Neural cell (in vitro differentiated cells): ENCODE measurements at regions not wholly inside any gene's neighbourhood (a gene's known extent, or its start where the extent isn't known, plus 50 kb on each side); places are given as distances from the start of the nearest gene placed in this dataset.
"Not testable (repeated sequence)": the region's sequence is repeated elsewhere in the genome, so short reads cannot be mapped to it uniquely, and the experiment has no call there.

ENCODE experiments used
- EP300 ChIP-seq: fragments of 450-650 bp; conservative IDR thresholded peaks from 2 replicates; pipeline ENCODE4 v1.6.1; 2014; ENCODE audit warnings: antibody characterized with exemption, mild to moderate bottlenecking, moderate library complexity; ENCODE audit not compliant: poor library complexity, severe bottlenecking
- EZH2 ChIP-seq: fragments of 200-600, 300-800 bp; shearing (Covaris generic), sonication (generic); IDR thresholded peaks from 2 replicates; pipeline ENCODE4 v1.6.1; 2014; ENCODE audit warnings: antibody characterized with exemption, low read length, borderline replicate concordance, mild to moderate bottlenecking; ENCODE audit not compliant: insufficient read depth, poor library complexity, severe bottlenecking
- POLR2AphosphoS5 ChIP-seq: IDR thresholded peaks from 2 replicates; pipeline ENCODE4 v1.6.1; 2012
- RAD21 ChIP-seq: fragments of 450-650 bp; conservative IDR thresholded peaks from 2 replicates; pipeline ENCODE4 v1.6.1; 2014; ENCODE audit warnings: antibody characterized with exemption, mild to moderate bottlenecking, moderate library complexity
- SMC3 ChIP-seq: fragments of 450-650 bp; conservative IDR thresholded peaks from 2 replicates; pipeline ENCODE4 v1.6.1; 2014; ENCODE audit warnings: antibody characterized with exemption, mild to moderate bottlenecking, moderate library complexity; ENCODE audit not compliant: poor library complexity
- TAF1 ChIP-seq: IDR thresholded peaks from 2 replicates; pipeline ENCODE4 v1.6.1; 2012; ENCODE audit warnings: low read depth
- TF ChIP-seq, protein P1 (sequence below): fragments of 450-650 bp; IDR thresholded peaks from 2 replicates; pipeline ENCODE4 v1.5.1; 2014; ENCODE audit warnings: antibody characterized with exemption, mild to moderate bottlenecking, moderate library complexity; ENCODE audit not compliant: poor library complexity, severe bottlenecking
- TF ChIP-seq, protein P2 (sequence below): IDR thresholded peaks from 2 replicates; pipeline ENCODE4 v1.6.1; 2012; ENCODE audit warnings: borderline replicate concordance

DNA sequence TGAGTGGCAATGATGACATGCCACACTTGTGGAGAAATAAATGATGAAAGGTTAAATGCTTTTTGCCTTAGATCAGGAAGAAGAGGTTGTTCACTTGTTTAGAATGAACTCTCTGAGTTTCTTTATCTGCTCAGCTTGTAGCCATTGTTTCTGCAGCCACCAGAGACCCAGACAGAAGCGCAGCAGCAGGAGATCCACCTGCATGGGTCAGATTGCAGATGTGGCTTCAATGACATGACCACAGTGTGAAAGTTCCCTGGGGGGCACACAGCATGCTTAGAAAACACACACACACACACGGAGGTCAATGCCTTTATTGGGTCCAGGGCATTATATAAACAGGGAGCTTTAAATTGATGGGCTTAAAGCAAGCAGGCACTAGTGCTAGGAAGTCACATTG, 129.0 kb upstream of the ZNF658 start:
- not testable (repeated sequence) for TF ChIP-seq SMC3, TAF1, EZH2, POLR2AphosphoS5, RAD21, EP300
- TF ChIP-seq, protein P1, sequence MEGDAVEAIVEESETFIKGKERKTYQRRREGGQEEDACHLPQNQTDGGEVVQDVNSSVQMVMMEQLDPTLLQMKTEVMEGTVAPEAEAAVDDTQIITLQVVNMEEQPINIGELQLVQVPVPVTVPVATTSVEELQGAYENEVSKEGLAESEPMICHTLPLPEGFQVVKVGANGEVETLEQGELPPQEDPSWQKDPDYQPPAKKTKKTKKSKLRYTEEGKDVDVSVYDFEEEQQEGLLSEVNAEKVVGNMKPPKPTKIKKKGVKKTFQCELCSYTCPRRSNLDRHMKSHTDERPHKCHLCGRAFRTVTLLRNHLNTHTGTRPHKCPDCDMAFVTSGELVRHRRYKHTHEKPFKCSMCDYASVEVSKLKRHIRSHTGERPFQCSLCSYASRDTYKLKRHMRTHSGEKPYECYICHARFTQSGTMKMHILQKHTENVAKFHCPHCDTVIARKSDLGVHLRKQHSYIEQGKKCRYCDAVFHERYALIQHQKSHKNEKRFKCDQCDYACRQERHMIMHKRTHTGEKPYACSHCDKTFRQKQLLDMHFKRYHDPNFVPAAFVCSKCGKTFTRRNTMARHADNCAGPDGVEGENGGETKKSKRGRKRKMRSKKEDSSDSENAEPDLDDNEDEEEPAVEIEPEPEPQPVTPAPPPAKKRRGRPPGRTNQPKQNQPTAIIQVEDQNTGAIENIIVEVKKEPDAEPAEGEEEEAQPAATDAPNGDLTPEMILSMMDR: not testable (repeated sequence)
- TF ChIP-seq, protein P2, sequence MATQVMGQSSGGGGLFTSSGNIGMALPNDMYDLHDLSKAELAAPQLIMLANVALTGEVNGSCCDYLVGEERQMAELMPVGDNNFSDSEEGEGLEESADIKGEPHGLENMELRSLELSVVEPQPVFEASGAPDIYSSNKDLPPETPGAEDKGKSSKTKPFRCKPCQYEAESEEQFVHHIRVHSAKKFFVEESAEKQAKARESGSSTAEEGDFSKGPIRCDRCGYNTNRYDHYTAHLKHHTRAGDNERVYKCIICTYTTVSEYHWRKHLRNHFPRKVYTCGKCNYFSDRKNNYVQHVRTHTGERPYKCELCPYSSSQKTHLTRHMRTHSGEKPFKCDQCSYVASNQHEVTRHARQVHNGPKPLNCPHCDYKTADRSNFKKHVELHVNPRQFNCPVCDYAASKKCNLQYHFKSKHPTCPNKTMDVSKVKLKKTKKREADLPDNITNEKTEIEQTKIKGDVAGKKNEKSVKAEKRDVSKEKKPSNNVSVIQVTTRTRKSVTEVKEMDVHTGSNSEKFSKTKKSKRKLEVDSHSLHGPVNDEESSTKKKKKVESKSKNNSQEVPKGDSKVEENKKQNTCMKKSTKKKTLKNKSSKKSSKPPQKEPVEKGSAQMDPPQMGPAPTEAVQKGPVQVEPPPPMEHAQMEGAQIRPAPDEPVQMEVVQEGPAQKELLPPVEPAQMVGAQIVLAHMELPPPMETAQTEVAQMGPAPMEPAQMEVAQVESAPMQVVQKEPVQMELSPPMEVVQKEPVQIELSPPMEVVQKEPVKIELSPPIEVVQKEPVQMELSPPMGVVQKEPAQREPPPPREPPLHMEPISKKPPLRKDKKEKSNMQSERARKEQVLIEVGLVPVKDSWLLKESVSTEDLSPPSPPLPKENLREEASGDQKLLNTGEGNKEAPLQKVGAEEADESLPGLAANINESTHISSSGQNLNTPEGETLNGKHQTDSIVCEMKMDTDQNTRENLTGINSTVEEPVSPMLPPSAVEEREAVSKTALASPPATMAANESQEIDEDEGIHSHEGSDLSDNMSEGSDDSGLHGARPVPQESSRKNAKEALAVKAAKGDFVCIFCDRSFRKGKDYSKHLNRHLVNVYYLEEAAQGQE: not testable (repeated sequence)
